IMR-90 (cell line): ENCODE measurements at regions not wholly inside any gene's neighbourhood (a gene's known extent, or its start where the extent isn't known, plus 50 kb on each side); places are given as distances from the start of the nearest gene placed in this dataset.

ENCODE experiments used
- ATAC-seq: fragments of 200-7000 bp; cut with Tn5 transposase; 2 replicates; pipeline ENCODE4 v1.9.1; 2020; ENCODE audit warnings: low read depth, mild to moderate bottlenecking, moderate library complexity
- BruUV-seq: library from RNA; stranded (reverse); fragments of 400-500 nt; replicated peaks from 2 replicates; lab custom pipeline; 2021; lab: Mats Ljungman, UMichigan
- CTCF ChIA-PET: fragments of 300-600 bp; formaldehyde crosslinking; extraction: SDS; loops from one replicate; lab custom pipeline; 2021; ENCODE audit warnings: antibody characterized with exemption; lab: Yijun Ruan, JAX
- POLR2A ChIA-PET: fragments of 300-600 bp; sonication (Branson Sonifier 250); formaldehyde crosslinking; loops from one replicate; lab custom pipeline; 2022; ENCODE audit warnings: antibody characterized with exemption; ENCODE audit not compliant: unreplicated experiment; lab: Charles Lee
- DNase-seq: peaks from one replicate; pipeline ENCODE4 v3.0.0; 2013
- H2AFZ ChIP-seq: replicated peaks from 2 replicates; pipeline ENCODE3; 2013; ENCODE audit warnings: low read length, mild to moderate bottlenecking; ENCODE audit not compliant: poor library complexity
- H2AK5ac ChIP-seq: 2 replicates; pipeline ENCODE4 v1.6.1; 2013; ENCODE audit warnings: low read depth, low read length, inconsistent platforms
- H2AK9ac ChIP-seq: replicated peaks from 2 replicates; pipeline ENCODE3; 2013; ENCODE audit warnings: mild to moderate bottlenecking, low read depth, low read length, moderate library complexity; ENCODE audit not compliant: poor library complexity
- H2BK120ac ChIP-seq: 2 replicates; pipeline ENCODE4 v1.6.1; 2013; ENCODE audit warnings: low read depth, low read length, inconsistent platforms
- H2BK15ac ChIP-seq: 3 replicates; pipeline ENCODE4 v1.6.1; 2013; ENCODE audit warnings: low read depth, low read length, inconsistent platforms
- H2BK20ac ChIP-seq: 2 replicates; pipeline ENCODE4 v1.6.1; 2013; ENCODE audit warnings: low read depth, mild to moderate bottlenecking, inconsistent platforms, low read length, moderate library complexity
- H2BK5ac ChIP-seq: 2 replicates; pipeline ENCODE4 v1.6.1; 2013; ENCODE audit warnings: mild to moderate bottlenecking, low read depth, low read length, inconsistent platforms; ENCODE audit not compliant: poor library complexity, severe bottlenecking
- H3K14ac ChIP-seq: replicated peaks from 2 replicates; pipeline ENCODE4 v1.6.1; 2013; ENCODE audit warnings: low read depth, low read length, inconsistent platforms
- H3K18ac ChIP-seq: 2 replicates; pipeline ENCODE4 v1.6.1; 2013; ENCODE audit warnings: low read depth, low read length, control low read depth
- H3K23ac ChIP-seq: 2 replicates; pipeline ENCODE4 v1.6.1; 2013; ENCODE audit warnings: low read depth, low read length, inconsistent platforms
- H3K27ac ChIP-seq: 2 replicates; pipeline ENCODE4 v1.5.1; 2013; ENCODE audit warnings: mild to moderate bottlenecking, control low read depth, low read length; ENCODE audit not compliant: insufficient read depth
- H3K27me3 ChIP-seq: 2 replicates; pipeline ENCODE4 v1.6.1; 2013; ENCODE audit warnings: low read length; ENCODE audit not compliant: control insufficient read depth, insufficient read depth
- H3K36me3 ChIP-seq: 2 replicates; pipeline ENCODE4 v1.6.1; 2013; ENCODE audit warnings: low read length, mixed read lengths; ENCODE audit not compliant: control insufficient read depth, insufficient read depth
- H3K4ac ChIP-seq: 2 replicates; pipeline ENCODE4 v1.6.1; 2013; ENCODE audit warnings: low read depth, low read length, inconsistent platforms
- H3K4me1 ChIP-seq: 2 replicates; pipeline ENCODE4 v1.6.1; 2013; ENCODE audit warnings: low read length, mixed read lengths; ENCODE audit not compliant: control insufficient read depth, insufficient read depth
- H3K4me2 ChIP-seq: 2 replicates; pipeline ENCODE4 v1.6.1; 2013; ENCODE audit warnings: low read depth, mild to moderate bottlenecking, control low read depth, low read length, moderate library complexity
- H3K4me3 ChIP-seq: 2 replicates; pipeline ENCODE4 v1.5.1; 2013; ENCODE audit warnings: low read depth, mild to moderate bottlenecking, control low read depth, low read length, moderate library complexity; ENCODE audit not compliant: insufficient read depth
- H3K56ac ChIP-seq: 2 replicates; pipeline ENCODE4 v1.6.1; 2013; ENCODE audit warnings: low read length, inconsistent platforms; ENCODE audit not compliant: insufficient read depth; ENCODE audit errors: extremely low read depth
- H3K79me1 ChIP-seq, 2 experiments: 2 replicates each; pipeline ENCODE4 v1.6.1; 2013; ENCODE audit warnings: low read length in 2 of 2, inconsistent platforms in 1 of 2, low read depth in 1 of 2
- H3K9ac ChIP-seq: 2 replicates; pipeline ENCODE4 v1.6.1; 2013; ENCODE audit warnings: low read depth, low read length, control low read depth
- H3K9me1 ChIP-seq: 2 replicates; pipeline ENCODE4 v1.6.1; 2013; ENCODE audit warnings: low read length, inconsistent platforms; ENCODE audit not compliant: insufficient read depth
- H3K9me3 ChIP-seq: 2 replicates; pipeline ENCODE4 v1.6.1; 2013; ENCODE audit warnings: low read length; ENCODE audit not compliant: control insufficient read depth, insufficient read depth
- H4K20me1 ChIP-seq: 2 replicates; pipeline ENCODE4 v1.6.1; 2013; ENCODE audit warnings: low read length, inconsistent platforms; ENCODE audit not compliant: insufficient read depth
- H4K5ac ChIP-seq: 2 replicates; pipeline ENCODE4 v1.6.1; 2013; ENCODE audit warnings: mild to moderate bottlenecking, low read depth, low read length, control low read depth
- H4K8ac ChIP-seq, 2 experiments: 2 replicates each; pipeline ENCODE4 v1.6.1; 2013; ENCODE audit warnings: low read depth in 2 of 2, low read length in 2 of 2, control low read depth in 1 of 2, inconsistent platforms in 1 of 2
- H4K91ac ChIP-seq: 2 replicates; pipeline ENCODE4 v1.6.1; 2013; ENCODE audit warnings: low read depth, low read length, inconsistent platforms; ENCODE audit not compliant: insufficient read depth
- BHLHE40 ChIP-seq: fragments of 150-350 bp; IDR thresholded peaks from 2 replicates; pipeline ENCODE4 v1.6.1; 2016; ENCODE audit warnings: mild to moderate bottlenecking, low read depth, low read length
- CHD1 ChIP-seq: IDR thresholded peaks from 2 replicates; pipeline ENCODE4 v1.6.1; 2012; ENCODE audit warnings: low read depth, low read length, improper control_type of control experiment
- CTCF ChIP-seq: conservative IDR thresholded peaks from 2 replicates; pipeline ENCODE4 v1.5.1; 2012; ENCODE audit warnings: mild to moderate bottlenecking, low read depth, low read length, improper control_type of control experiment
- ELK1 ChIP-seq: fragments of 150-350 bp; IDR thresholded peaks from 2 replicates; pipeline ENCODE4 v1.6.1; 2016; ENCODE audit warnings: low read depth, mild to moderate bottlenecking, low read length, moderate library complexity, borderline replicate concordance
- MAZ ChIP-seq: IDR thresholded peaks from 2 replicates; pipeline ENCODE4 v1.6.1; 2012; ENCODE audit warnings: low read depth, mild to moderate bottlenecking, low read length, improper control_type of control experiment, moderate library complexity, borderline replicate concordance
- POLR2A ChIP-seq: IDR thresholded peaks from 2 replicates; pipeline ENCODE4 v1.6.1; 2012; ENCODE audit warnings: mild to moderate bottlenecking, low read depth, low read length
- RCOR1 ChIP-seq: IDR thresholded peaks from 2 replicates; pipeline ENCODE4 v1.6.1; 2012; ENCODE audit warnings: mild to moderate bottlenecking, low read length, improper control_type of control experiment; ENCODE audit not compliant: insufficient replicate concordance
- SMC3 ChIP-seq: fragments of 150-350 bp; IDR thresholded peaks from 2 replicates; pipeline ENCODE4 v1.6.1; 2016; ENCODE audit warnings: low read depth, mild to moderate bottlenecking, antibody characterized with exemption, low read length, moderate library complexity
- USF2 ChIP-seq: fragments of 150-350 bp; IDR thresholded peaks from 2 replicates; pipeline ENCODE4 v1.6.1; 2017; ENCODE audit warnings: mild to moderate bottlenecking, antibody characterized with exemption, low read length, low read depth
- WGBS, 2 experiments: methylation state at CpG; one replicate each; pipeline versions ENCODE4 v1.1.5 to v1.1.7; 2013; ENCODE audit warnings: missing lambda C conversion rate in 2 of 2; ENCODE audit not compliant: insufficient read length in 1 of 2; ENCODE audit errors: extremely low coverage in 2 of 2; 5-methylcytosine and 5-hydroxymethylcytosine counted together
- dilution Hi-C: fragments of 300-500 bp; cut with HindIII; formaldehyde crosslinking; loops from one replicate; pipeline ENCODE4 v1.14.3; 2018; ENCODE audit warnings: low sequenced_read_pairs; ENCODE audit not compliant: unreplicated experiment
- in situ Hi-C: fragments of 300-500 bp; cut with MboI; formaldehyde crosslinking; loops from 3 replicates; pipeline ENCODE4 v1.14.3; 2019; ENCODE audit warnings: low sequenced_read_pairs, inconsistent platforms, mixed read lengths
- intact Hi-C: fragments of 100-400 bp; cut with micrococcal nuclease; formaldehyde crosslinking; loops from 2 replicates; pipeline ENCODE4 v1.10.0; 2022

- Histone ChIP-seq H3K9me1 (no peaks in the 10 kb centered on the region), H2BK120ac (no peak overlapping the region), H2BK5ac (no peak overlapping the region), H3K56ac (no peak overlapping the region), H3K4me1 (no peaks in the 10 kb centered on the region), H3K27ac (no peak overlapping the region), H3K27me3 (peaks cover 9% of the 10 kb centered on the region), H3K4ac (no peak overlapping the region), H3K9me3 (no peaks in the 10 kb centered on the region), H3K9ac (no peak overlapping the region), H3K4me2 (no peak overlapping the region), H2BK15ac (no peak overlapping the region), H2AK9ac (no peak overlapping the region), H2AFZ (no peak overlapping the region), H4K91ac (no peak overlapping the region), H3K23ac (no peak overlapping the region), H3K36me3 (no peaks in the 10 kb centered on the region), H3K79me1 (no peaks in the 10 kb centered on the region), H4K20me1 (no peaks in the 10 kb centered on the region), H4K8ac (no peak overlapping the region), H3K18ac (no peak overlapping the region), H3K14ac (no peak overlapping the region), H4K5ac (no peak overlapping the region), H2BK20ac (no peak overlapping the region), H2AK5ac (no peak overlapping the region), H3K4me3 (no peak overlapping the region)
- WGBS, 2 experiments = no CpG with 5 or more reads among the region's 6 CpGs
- ATAC-seq (no peak), DNase-seq (no peak)
- in situ Hi-C loops = no loop called here
- ChIA-PET CTCF (no interaction called here), POLR2A (no interaction called here)
- intact Hi-C loops = no loop called here
- no TSS peak for BruUV-seq
- dilution Hi-C loops = no loop called here
- no peak for TF ChIP-seq POLR2A
- TF ChIP-seq CHD1 = no peak
- TF ChIP-seq RCOR1 = no peak
- TF ChIP-seq CTCF = no peak
- no peak for TF ChIP-seq ELK1
- no peak for TF ChIP-seq MAZ
- no peak for TF ChIP-seq USF2
- no peak for TF ChIP-seq SMC3
- no peak for TF ChIP-seq BHLHE40
Measured at GRCh38 chr7:24504040-24504439, 69.2 kb upstream of the PALS2 start.
